ENCODE measurements at regions not wholly inside any gene's neighbourhood (a gene's known extent, or its start where the extent isn't known, plus 50 kb on each side); places are given as distances from the start of the nearest gene placed in this dataset.

DNA sequence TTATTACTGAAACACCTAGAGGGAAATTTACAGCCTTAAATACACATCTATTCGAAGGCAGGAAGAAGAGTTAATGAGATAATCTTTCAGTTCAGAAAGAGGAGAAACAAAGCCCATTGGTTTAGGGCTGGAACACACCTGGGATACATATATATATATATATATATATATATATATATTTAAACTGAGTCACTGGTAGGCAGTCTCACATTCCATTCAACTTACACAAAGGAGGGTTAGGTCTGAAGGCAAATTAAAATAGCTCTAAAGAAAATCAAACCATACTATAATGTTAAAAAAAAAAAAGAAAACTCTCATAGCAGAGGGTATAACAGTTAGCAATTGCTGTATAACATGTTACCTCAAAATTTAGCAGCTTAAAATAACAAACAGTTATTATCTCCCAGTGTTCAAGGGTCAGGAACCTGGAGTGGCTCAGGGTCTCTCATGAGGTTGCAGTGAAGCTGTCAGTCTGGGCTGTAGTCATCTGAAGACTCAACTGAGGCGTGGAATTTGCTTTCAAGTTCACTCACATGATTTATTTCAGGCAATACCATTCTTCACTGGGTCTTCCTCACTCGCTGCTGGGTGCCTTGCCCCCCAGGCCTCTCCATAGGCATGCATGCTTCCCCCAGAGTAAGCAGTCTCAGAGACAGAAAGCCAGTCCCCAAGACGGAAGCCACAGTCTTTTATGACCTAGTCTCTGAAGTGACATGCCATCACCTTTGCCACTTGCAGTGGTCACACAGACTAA is 332.8 kb downstream of the NSG2 start:
- Histone ChIP-seq H4K20me1 (ENCODE audit: insufficient read depth, low read length, poor library complexity, severe bottlenecking) (no peaks in the 10 kb centered on the region), H3K4me1 (ENCODE audit: insufficient read depth, low read length, poor library complexity, severe bottlenecking) (no peaks in the 10 kb centered on the region), H3K4me2 (ENCODE audit: low read depth, low read length, poor library complexity, severe bottlenecking) (no peak overlapping the region), H3K9me3 (ENCODE audit: insufficient read depth, low read depth, low read length) (no peaks in the 10 kb centered on the region), H3K9me2 (replicated peaks; ENCODE audit: low read depth, low read length) (no peaks in the 10 kb centered on the region), H3K27me3 (ENCODE audit: insufficient read depth, low read length, poor library complexity, severe bottlenecking) (no peaks in the 10 kb centered on the region), H3K79me2 (ENCODE audit: insufficient read depth, low read length) (no peaks in the 10 kb centered on the region), H3K9ac (ENCODE audit: low read depth, low read length, poor library complexity, severe bottlenecking) (no peak overlapping the region), H2AFZ (ENCODE audit: low read length) (no peak overlapping the region), H3K4me3 (ENCODE audit: low read length, poor library complexity, severe bottlenecking) (no peak overlapping the region), H3F3A (ENCODE audit: low read depth) (no peaks in the 10 kb centered on the region), H3K36me3 (ENCODE audit: insufficient read depth, low read length) (no peaks in the 10 kb centered on the region)
- TF ChIP-seq, protein P1, sequence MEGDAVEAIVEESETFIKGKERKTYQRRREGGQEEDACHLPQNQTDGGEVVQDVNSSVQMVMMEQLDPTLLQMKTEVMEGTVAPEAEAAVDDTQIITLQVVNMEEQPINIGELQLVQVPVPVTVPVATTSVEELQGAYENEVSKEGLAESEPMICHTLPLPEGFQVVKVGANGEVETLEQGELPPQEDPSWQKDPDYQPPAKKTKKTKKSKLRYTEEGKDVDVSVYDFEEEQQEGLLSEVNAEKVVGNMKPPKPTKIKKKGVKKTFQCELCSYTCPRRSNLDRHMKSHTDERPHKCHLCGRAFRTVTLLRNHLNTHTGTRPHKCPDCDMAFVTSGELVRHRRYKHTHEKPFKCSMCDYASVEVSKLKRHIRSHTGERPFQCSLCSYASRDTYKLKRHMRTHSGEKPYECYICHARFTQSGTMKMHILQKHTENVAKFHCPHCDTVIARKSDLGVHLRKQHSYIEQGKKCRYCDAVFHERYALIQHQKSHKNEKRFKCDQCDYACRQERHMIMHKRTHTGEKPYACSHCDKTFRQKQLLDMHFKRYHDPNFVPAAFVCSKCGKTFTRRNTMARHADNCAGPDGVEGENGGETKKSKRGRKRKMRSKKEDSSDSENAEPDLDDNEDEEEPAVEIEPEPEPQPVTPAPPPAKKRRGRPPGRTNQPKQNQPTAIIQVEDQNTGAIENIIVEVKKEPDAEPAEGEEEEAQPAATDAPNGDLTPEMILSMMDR (conservative IDR thresholded peaks at IDR 0.05; ENCODE audit: low read length): no peak
- TF ChIP-seq EZH2phosphoT487 (IDR thresholded peaks at IDR 0.05; ENCODE audit: borderline replicate concordance): no peak

DNA sequence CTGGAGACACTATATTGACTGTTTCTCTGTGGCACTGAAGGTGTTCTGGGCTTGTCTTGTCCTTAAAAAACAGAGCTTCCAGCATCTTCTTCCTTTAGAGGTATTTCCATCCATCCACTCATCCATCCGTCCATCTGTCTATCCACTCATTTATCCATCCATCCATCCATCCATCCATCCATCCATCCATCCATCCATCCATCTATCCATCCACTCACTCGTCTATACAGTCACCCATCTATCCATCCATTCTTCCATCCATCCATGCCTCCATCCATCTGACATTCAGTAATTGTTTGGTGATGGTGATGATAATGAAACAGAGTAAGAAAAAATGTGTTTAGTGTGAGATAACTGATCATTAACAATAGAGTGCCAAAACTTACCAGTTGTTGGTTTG is 334.8 kb downstream of the NSG2 start:
- Histone ChIP-seq H2AFZ (ENCODE audit: low read length) (no peak overlapping the region), H4K20me1 (ENCODE audit: insufficient read depth, low read length, poor library complexity, severe bottlenecking) (no peaks in the 10 kb centered on the region), H3K9ac (ENCODE audit: low read depth, low read length, poor library complexity, severe bottlenecking) (no peak overlapping the region), H3K4me3 (ENCODE audit: low read length, poor library complexity, severe bottlenecking) (no peak overlapping the region), H3K9me2 (replicated peaks; ENCODE audit: low read depth, low read length) (no peaks in the 10 kb centered on the region), H3K4me1 (ENCODE audit: insufficient read depth, low read length, poor library complexity, severe bottlenecking) (no peaks in the 10 kb centered on the region), H3K4me2 (ENCODE audit: low read depth, low read length, poor library complexity, severe bottlenecking) (no peak overlapping the region), H3K9me3 (ENCODE audit: insufficient read depth, low read depth, low read length) (no peaks in the 10 kb centered on the region), H3F3A (ENCODE audit: low read depth) (no peaks in the 10 kb centered on the region), H3K36me3 (ENCODE audit: insufficient read depth, low read length) (no peaks in the 10 kb centered on the region), H3K79me2 (ENCODE audit: insufficient read depth, low read length) (no peaks in the 10 kb centered on the region), H3K27me3 (ENCODE audit: insufficient read depth, low read length, poor library complexity, severe bottlenecking) (no peaks in the 10 kb centered on the region)
- no peak for TF ChIP-seq EZH2phosphoT487 (IDR thresholded peaks at IDR 0.05; ENCODE audit: borderline replicate concordance)
- TF ChIP-seq, protein P1 (conservative IDR thresholded peaks at IDR 0.05; ENCODE audit: low read length): no peak

- no peaks in the 10 kb centered on the region for H3K9me3 ChIP-seq (ENCODE audit: insufficient read depth, low read depth, low read length)
- no peaks in the 10 kb centered on the region for H4K20me1 ChIP-seq (ENCODE audit: insufficient read depth, low read length, poor library complexity, severe bottlenecking)
- H3K4me2 ChIP-seq (ENCODE audit: low read depth, low read length, poor library complexity, severe bottlenecking): no peak overlapping the region
- H3K27me3 ChIP-seq (ENCODE audit: insufficient read depth, low read length, poor library complexity, severe bottlenecking): no peaks in the 10 kb centered on the region
- TF ChIP-seq, protein P1 (conservative IDR thresholded peaks at IDR 0.05; ENCODE audit: low read length): no peak
- TF ChIP-seq EZH2phosphoT487 (IDR thresholded peaks at IDR 0.05; ENCODE audit: borderline replicate concordance): no peak
- no peaks in the 10 kb centered on the region for H3K4me1 ChIP-seq (ENCODE audit: insufficient read depth, low read length, poor library complexity, severe bottlenecking)
- no peaks in the 10 kb centered on the region for H3K9me2 ChIP-seq (replicated peaks; ENCODE audit: low read depth, low read length)
- no peak overlapping the region for H3K9ac ChIP-seq (ENCODE audit: low read depth, low read length, poor library complexity, severe bottlenecking)
- no peaks in the 10 kb centered on the region for H3F3A ChIP-seq (ENCODE audit: low read depth)
- H2AFZ ChIP-seq (ENCODE audit: low read length): no peak overlapping the region
- no peaks in the 10 kb centered on the region for H3K79me2 ChIP-seq (ENCODE audit: insufficient read depth, low read length)
- H3K36me3 ChIP-seq (ENCODE audit: insufficient read depth, low read length): no peaks in the 10 kb centered on the region
- H3K4me3 ChIP-seq (ENCODE audit: low read length, poor library complexity, severe bottlenecking): no peak overlapping the region
These were observed 335.7 kb downstream of the NSG2 start for GRCh38 chr5:174381241-174381640.

Measured in Loucy (cell line).